Endothelial cell of umbilical vein (primary cell): ENCODE measurements at regions not wholly inside any gene's neighbourhood (a gene's known extent, or its start where the extent isn't known, plus 50 kb on each side); places are given as distances from the start of the nearest gene placed in this dataset.

ENCODE experiments used
- BruUV-seq: library from RNA; stranded (reverse); fragments of 400-500 nt; replicated peaks from 2 replicates; lab custom pipeline; 2021; lab: Mats Ljungman, UMichigan
- CTCF ChIA-PET: fragments of 300-600, 350-600 bp; sonication (Branson Sonifier 250); formaldehyde crosslinking; loops from one replicate; lab custom pipeline; 2021; ENCODE audit warnings: antibody characterized with exemption, inconsistent platforms; lab: Charles Lee
- POLR2A ChIA-PET: fragments of 300-600, 350-600 bp; sonication (Branson Sonifier 250); formaldehyde crosslinking; loops from one replicate; lab custom pipeline; 2021; ENCODE audit warnings: antibody characterized with exemption, inconsistent platforms; lab: Charles Lee
- DNase-seq: peaks from one replicate; pipeline ENCODE4 v3.0.0-alpha.2; 2011; ENCODE audit warnings: low read depth, low spot score
- FAIRE-seq: peaks from 2 replicates; lab custom pipeline; 2011; peaks lifted over from hg19 to GRCh38; lab: Jason Lieb, UNC
- H2AFZ ChIP-seq: 2 replicates; pipeline ENCODE4 v1.6.0; 2012; ENCODE audit warnings: low read depth, low read length, control low read depth, inconsistent platforms
- H3K27ac ChIP-seq: 2 replicates; pipeline ENCODE4 v1.5.1; 2011; ENCODE audit warnings: low read depth, mild to moderate bottlenecking, control low read depth, low read length, moderate library complexity; ENCODE audit not compliant: insufficient read depth
- H3K27me3 ChIP-seq, 2 experiments: 2 replicates each; pipeline versions ENCODE4 v1.6.0 to v1.6.1; 2011; ENCODE audit warnings: low read length in 2 of 2, mixed read lengths in 1 of 2; ENCODE audit not compliant: control insufficient read depth in 2 of 2, insufficient read depth in 2 of 2
- H3K36me3 ChIP-seq, 2 experiments: 2 replicates in 1 of 2; 3 replicates in 1 of 2; pipeline ENCODE4 v1.5.1; 2011; ENCODE audit warnings: low read length in 2 of 2, mild to moderate bottlenecking in 1 of 2, moderate library complexity in 1 of 2; ENCODE audit not compliant: control insufficient read depth in 2 of 2, insufficient read depth in 2 of 2; ENCODE audit errors: extremely low read depth in 1 of 2
- H3K4me1 ChIP-seq: 3 replicates; pipeline ENCODE4 v1.5.1; 2011; ENCODE audit warnings: mild to moderate bottlenecking, low read length; ENCODE audit not compliant: control insufficient read depth, insufficient read depth; ENCODE audit errors: extremely low read depth
- H3K4me2 ChIP-seq: 2 replicates; pipeline ENCODE4 v1.6.1; 2011; ENCODE audit warnings: low read length, control low read depth, mixed read lengths; ENCODE audit not compliant: insufficient read depth
- H3K4me3 ChIP-seq, 3 experiments: fragments of 200-600 bp in 1 of 3; sonication (generic), shearing (Covaris generic) in 1 of 3; replicated peaks in 1 of 3; 2 replicates each; pipeline ENCODE4 v1.5.1; 2011 to 2016; ENCODE audit warnings: control low read depth in 3 of 3, low read length in 3 of 3, mild to moderate bottlenecking in 2 of 3, inconsistent platforms in 1 of 3, low read depth in 1 of 3, moderate library complexity in 1 of 3; ENCODE audit not compliant: insufficient read depth in 1 of 3
- H3K79me2 ChIP-seq: 2 replicates; pipeline ENCODE4 v1.6.0; 2012; ENCODE audit warnings: low read length, inconsistent platforms; ENCODE audit not compliant: control insufficient read depth, insufficient read depth
- H3K9ac ChIP-seq: replicated peaks from 2 replicates; pipeline ENCODE3; 2011; ENCODE audit warnings: low read length, control low read depth; ENCODE audit not compliant: insufficient read depth; ENCODE audit errors: extremely low read depth
- H3K9me1 ChIP-seq: replicated peaks from 3 replicates; pipeline ENCODE4 v1.6.0; 2011; ENCODE audit warnings: mild to moderate bottlenecking, low read length; ENCODE audit not compliant: control insufficient read depth, insufficient read depth; ENCODE audit errors: extremely low read depth
- H3K9me3 ChIP-seq: replicated peaks from 2 replicates; pipeline ENCODE4 v1.5.1; 2012; ENCODE audit warnings: low read length, inconsistent platforms; ENCODE audit not compliant: control insufficient read depth, insufficient read depth
- H4K20me1 ChIP-seq: replicated peaks from 2 replicates; pipeline ENCODE3; 2011; ENCODE audit warnings: mild to moderate bottlenecking, low read length; ENCODE audit not compliant: control insufficient read depth, insufficient read depth; ENCODE audit errors: extremely low read depth
- CTCF ChIP-seq, 2 donors: IDR thresholded peaks; 1 replicate in 1 of 2; 2 replicates in 1 of 2; pipeline ENCODE4 v1.5.1; 2011; ENCODE audit warnings: low read length in 2 of 2, mild to moderate bottlenecking in 2 of 2, moderate library complexity in 2 of 2, control low read depth in 1 of 2, inconsistent platforms in 1 of 2, low read depth in 1 of 2; ENCODE audit not compliant: insufficient read depth in 1 of 2; ENCODE audit errors: extremely low read depth in 1 of 2
- EZH2 ChIP-seq: IDR thresholded peaks from 2 replicates; pipeline ENCODE4 v1.6.1; 2012; ENCODE audit warnings: borderline replicate concordance, low read depth, mild to moderate bottlenecking, moderate library complexity, low read length, inconsistent platforms; ENCODE audit not compliant: severe bottlenecking
- FOS ChIP-seq: IDR thresholded peaks from 2 replicates; pipeline ENCODE4 v1.6.1; 2011; ENCODE audit warnings: mild to moderate bottlenecking, low read length, moderate library complexity, borderline replicate concordance; ENCODE audit not compliant: insufficient read depth
- GATA2 ChIP-seq: IDR thresholded peaks from 2 replicates; pipeline ENCODE4 v1.7.0; 2011; ENCODE audit warnings: low read depth, mild to moderate bottlenecking, moderate library complexity, mixed read lengths, low read length; ENCODE audit not compliant: insufficient read length, insufficient read depth
- JUN ChIP-seq: IDR thresholded peaks from 2 replicates; pipeline ENCODE4 v1.6.1; 2011; ENCODE audit warnings: borderline replicate concordance, low read depth; ENCODE audit not compliant: insufficient read length, insufficient read depth
- MAX ChIP-seq: IDR thresholded peaks from 2 replicates; pipeline ENCODE4 v1.6.1; 2011; ENCODE audit not compliant: insufficient read depth, insufficient read length
- MYC ChIP-seq: IDR thresholded peaks from one replicate; pipeline ENCODE4 v1.6.1; 2011; ENCODE audit warnings: mild to moderate bottlenecking, low read depth, low read length
- POLR2A ChIP-seq: IDR thresholded peaks from 2 replicates; pipeline ENCODE4 v1.6.1; 2012; ENCODE audit warnings: low read depth, mild to moderate bottlenecking, control low read depth, low read length
- POLR2AphosphoS5 ChIP-seq: IDR thresholded peaks from 2 replicates; pipeline ENCODE4 v1.6.1; 2012; ENCODE audit warnings: low read depth, mild to moderate bottlenecking, control low read depth, low read length, moderate library complexity; ENCODE audit not compliant: insufficient read depth
- dilution Hi-C: fragments of 300-500 bp; cut with MboI; formaldehyde crosslinking; loops from one replicate; pipeline ENCODE4 v1.15.0; 2019; ENCODE audit warnings: low sequenced_read_pairs; ENCODE audit not compliant: extremely low pct_ligation_motif_present
- intact Hi-C: fragments of 100-400 bp; cut with micrococcal nuclease; formaldehyde crosslinking; loops from one replicate; pipeline ENCODE4 v1.10.0; 2022

- intact Hi-C loops (no loop called here), dilution Hi-C loops (no loop called here)
- TF ChIP-seq CTCF (IDR thresholded peaks at IDR 0.05; ENCODE audit: extremely low read depth in 1 of 2, insufficient read depth in 1 of 2, low read depth in 1 of 2, low read length in 2 of 2) (no peak), MYC (no peak), POLR2AphosphoS5 (no peak), JUN (no peak), MAX (no peak), FOS (no peak), EZH2 (no peak), GATA2 (no peak), POLR2A (no peak)
These were observed 662.2 kb upstream of the CTNND2 start for GRCh38 chr5:12566441-12566840.

More at GRCh38 chr5:12566441-12566840, 662.2 kb upstream of the CTNND2 start:
- ChIA-PET CTCF (no interaction called here), POLR2A (no interaction called here)
- Histone ChIP-seq H3K27ac (no peak overlapping the region), H3K4me1 (no peaks in the 10 kb centered on the region), H3K27me3 (no peaks in the 10 kb centered on the region), H4K20me1 (no peaks in the 10 kb centered on the region), H2AFZ (no peak overlapping the region), H3K9me1 (no peaks in the 10 kb centered on the region), H3K9ac (no peak overlapping the region), H3K79me2 (no peaks in the 10 kb centered on the region), H3K36me3 (no peaks in the 10 kb centered on the region), H3K9me3 (peaks cover 2% of the 10 kb centered on the region), H3K4me2 (no peak overlapping the region), H3K4me3 (no peak overlapping the region)
- DNase-seq (no peak), FAIRE-seq (no peak)
- no TSS peak for BruUV-seq
